GM13976 (cell line): ENCODE measurements at regions not wholly inside any gene's neighbourhood (a gene's known extent, or its start where the extent isn't known, plus 50 kb on each side); places are given as distances from the start of the nearest gene placed in this dataset.

Experiments
- DNase-seq: peaks from one replicate; pipeline ENCODE4 v3.0.0; 2012; ENCODE audit warnings: low spot score
- CTCF ChIP-seq: IDR thresholded peaks from 2 replicates; pipeline ENCODE4 v1.5.1; 2012; ENCODE audit warnings: borderline replicate concordance, mild to moderate bottlenecking; ENCODE audit not compliant: insufficient read depth; ENCODE audit errors: extremely low read depth, missing control alignments, control extremely low read depth
- in situ Hi-C: fragments of 300-500 bp; cut with MboI; formaldehyde crosslinking; loops from one replicate; pipeline ENCODE4 v1.12.0; 2022; ENCODE audit warnings: low sequenced_read_pairs, mixed read lengths, inconsistent platforms; ENCODE audit not compliant: unreplicated experiment

- in situ Hi-C loops = no loop called here
- no peak for DNase-seq
- no peak for TF ChIP-seq CTCF
These were observed 217.8 kb downstream of the OSR1 start for GRCh38 chr2:19140463-19141208.

- in situ Hi-C loops = no loop called here
- no peak for TF ChIP-seq CTCF
- no peak for DNase-seq
These were observed 219.0 kb downstream of the OSR1 start for GRCh38 chr2:19139386-19139785.

- TF ChIP-seq CTCF = no peak
- DNase-seq = no peak
- in situ Hi-C loops = no loop called here
These were observed 220.1 kb downstream of the OSR1 start for GRCh38 chr2:19138264-19138825.

GRCh38 chr2:19137433-19137832, 221.0 kb downstream of the OSR1 start:
- in situ Hi-C loops = no loop called here
- no peak for TF ChIP-seq CTCF
- no peak for DNase-seq

- in situ Hi-C loops = no loop called here
These were observed 225.5 kb downstream of the OSR1 start for GRCh38 chr2:19132967-19133366.

GRCh38 chr2:19131871-19132270, 226.6 kb downstream of the OSR1 start:
- DNase-seq = no peak
- no peak for TF ChIP-seq CTCF
- in situ Hi-C loops = no loop called here

More at GRCh38 chr2:19132967-19133366, 225.5 kb downstream of the OSR1 start:
- no peak for TF ChIP-seq CTCF
- no peak for DNase-seq
